ENCODE measurements at regions not wholly inside any gene's neighbourhood (a gene's known extent, or its start where the extent isn't known, plus 50 kb on each side); places are given as distances from the start of the nearest gene placed in this dataset.

- no peak overlapping the region for H3K4me3 ChIP-seq (ENCODE audit: low read depth, low read length)
- no peak for TF ChIP-seq CTCF (IDR thresholded peaks at IDR 0.05; ENCODE audit: borderline replicate concordance, insufficient read depth, low read depth, low read length)
Observed at GRCh38 chr7:114158854-114159253, 240.0 kb upstream of the PPP1R3A start.

- H3K4me3 ChIP-seq (ENCODE audit: low read depth, low read length), result no peak overlapping the region
- no peak for TF ChIP-seq CTCF (IDR thresholded peaks at IDR 0.05; ENCODE audit: borderline replicate concordance, insufficient read depth, low read depth, low read length)
Observed at GRCh38 chr7:114158275-114158674, 239.5 kb upstream of the PPP1R3A start.

GRCh38 chr7:114156178-114156577, 237.4 kb upstream of the PPP1R3A start:
- TF ChIP-seq CTCF (IDR thresholded peaks at IDR 0.05; ENCODE audit: borderline replicate concordance, insufficient read depth, low read depth, low read length), result no peak
- H3K4me3 ChIP-seq (ENCODE audit: low read depth, low read length), result no peak overlapping the region

- H3K4me3 ChIP-seq (ENCODE audit: low read depth, low read length), result no peak overlapping the region
- no peak for TF ChIP-seq CTCF (IDR thresholded peaks at IDR 0.05; ENCODE audit: borderline replicate concordance, insufficient read depth, low read depth, low read length)
Observed at GRCh38 chr7:114155116-114156110, 236.6 kb upstream of the PPP1R3A start.

GRCh38 chr7:114153700-114154099, 234.9 kb upstream of the PPP1R3A start:
- H3K4me3 ChIP-seq (ENCODE audit: low read depth, low read length), result no peak overlapping the region
- TF ChIP-seq CTCF (IDR thresholded peaks at IDR 0.05; ENCODE audit: borderline replicate concordance, insufficient read depth, low read depth, low read length), result no peak

- H3K4me3 ChIP-seq (ENCODE audit: low read depth, low read length), result no peak overlapping the region
- TF ChIP-seq CTCF (IDR thresholded peaks at IDR 0.05; ENCODE audit: borderline replicate concordance, insufficient read depth, low read depth, low read length), result no peak
Observed at GRCh38 chr7:114152314-114152938, 233.6 kb upstream of the PPP1R3A start.

All from GM12875 (cell line).